ENCODE measurements at regions not wholly inside any gene's neighbourhood (a gene's known extent, or its start where the extent isn't known, plus 50 kb on each side); places are given as distances from the start of the nearest gene placed in this dataset.

DNA sequence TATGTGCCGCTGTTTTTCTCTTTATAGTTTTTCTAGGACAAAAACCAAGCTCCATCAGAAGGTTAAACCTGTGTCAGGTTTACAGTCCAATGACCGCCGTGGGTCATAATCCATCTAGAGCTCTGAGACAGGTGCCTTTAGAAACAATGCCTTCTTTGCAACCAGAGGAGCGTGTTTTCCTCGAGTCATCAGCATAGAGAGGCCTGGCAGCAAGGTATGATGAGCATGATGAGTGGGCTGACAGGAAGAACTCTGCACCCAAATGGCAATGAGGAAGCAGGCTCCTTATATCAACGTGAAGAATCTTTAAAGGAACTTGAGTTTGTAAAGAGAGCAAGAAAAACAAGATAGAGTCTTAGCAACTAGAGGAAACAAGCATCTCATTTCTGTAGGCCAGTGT lies 60.5 kb upstream of the NUDT4 start:
- TF ChIP-seq EZH2 (IDR thresholded peaks at IDR 0.05; ENCODE audit: low read length, missing control alignments): no peak
- TF ChIP-seq, protein P1, sequence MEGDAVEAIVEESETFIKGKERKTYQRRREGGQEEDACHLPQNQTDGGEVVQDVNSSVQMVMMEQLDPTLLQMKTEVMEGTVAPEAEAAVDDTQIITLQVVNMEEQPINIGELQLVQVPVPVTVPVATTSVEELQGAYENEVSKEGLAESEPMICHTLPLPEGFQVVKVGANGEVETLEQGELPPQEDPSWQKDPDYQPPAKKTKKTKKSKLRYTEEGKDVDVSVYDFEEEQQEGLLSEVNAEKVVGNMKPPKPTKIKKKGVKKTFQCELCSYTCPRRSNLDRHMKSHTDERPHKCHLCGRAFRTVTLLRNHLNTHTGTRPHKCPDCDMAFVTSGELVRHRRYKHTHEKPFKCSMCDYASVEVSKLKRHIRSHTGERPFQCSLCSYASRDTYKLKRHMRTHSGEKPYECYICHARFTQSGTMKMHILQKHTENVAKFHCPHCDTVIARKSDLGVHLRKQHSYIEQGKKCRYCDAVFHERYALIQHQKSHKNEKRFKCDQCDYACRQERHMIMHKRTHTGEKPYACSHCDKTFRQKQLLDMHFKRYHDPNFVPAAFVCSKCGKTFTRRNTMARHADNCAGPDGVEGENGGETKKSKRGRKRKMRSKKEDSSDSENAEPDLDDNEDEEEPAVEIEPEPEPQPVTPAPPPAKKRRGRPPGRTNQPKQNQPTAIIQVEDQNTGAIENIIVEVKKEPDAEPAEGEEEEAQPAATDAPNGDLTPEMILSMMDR (conservative IDR thresholded peaks at IDR 0.05 in 1 of 2, IDR thresholded peaks at IDR 0.05 in 1 of 2; ENCODE audit: low read depth in 1 of 2, low read length in 2 of 2): no peak
